ENCODE measurements at regions not wholly inside any gene's neighbourhood (a gene's known extent, or its start where the extent isn't known, plus 50 kb on each side); places are given as distances from the start of the nearest gene placed in this dataset.
"Not testable (repeated sequence)": the region's sequence is repeated elsewhere in the genome, so short reads cannot be mapped to it uniquely, and the experiment has no call there.

DNA sequence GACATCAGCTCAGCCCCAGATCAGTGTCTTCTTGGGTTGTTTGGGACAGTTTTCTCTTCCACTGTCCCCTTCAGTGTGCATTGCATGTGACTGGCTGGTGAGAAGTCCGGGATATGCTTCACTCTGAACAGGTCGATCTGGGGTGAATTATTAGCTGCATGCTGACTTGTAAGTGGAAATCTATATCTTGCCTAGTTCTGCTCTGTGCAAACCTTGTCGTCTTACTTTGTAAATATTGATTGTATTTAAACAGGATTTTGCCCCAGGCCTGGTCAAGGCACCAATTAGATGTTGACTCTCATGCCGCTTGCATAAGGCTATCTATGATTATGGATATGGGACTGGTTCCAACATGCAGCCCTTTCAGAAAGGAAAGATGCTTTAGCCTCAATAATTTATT, 669.7 kb downstream of the TYW1 start:
- FAIRE-seq; H3K27ac ChIP-seq (ENCODE audit: low read depth in 1 of 3, low read length in 2 of 3); DNase-seq: not testable (repeated sequence)

DNA sequence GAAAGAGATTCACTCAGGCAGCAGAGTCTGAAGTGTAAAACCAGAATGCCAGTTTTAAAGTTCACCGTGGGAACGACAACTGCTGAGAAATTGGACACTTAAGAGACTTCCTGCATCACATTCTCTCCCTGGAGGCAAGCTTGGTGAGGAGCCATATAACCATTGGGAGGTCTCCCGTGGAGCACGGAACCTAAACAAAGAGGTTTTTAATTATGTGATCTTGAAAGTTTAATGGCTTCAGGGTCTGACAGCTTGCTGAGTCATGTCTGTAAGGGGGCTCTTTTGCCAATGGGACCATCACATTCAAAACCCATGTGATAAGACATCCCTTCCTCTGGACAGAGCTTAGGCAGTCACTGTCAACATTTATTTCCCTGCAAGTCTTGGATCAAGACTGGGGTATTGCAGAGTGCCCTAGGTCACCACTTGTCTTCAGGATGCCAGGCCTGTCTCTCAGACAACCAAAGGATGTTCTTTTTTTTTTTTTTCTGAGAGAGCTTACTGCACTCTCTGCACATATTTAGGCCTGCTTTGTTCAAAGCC, 674.4 kb downstream of the TYW1 start:
- WGBS, 3 donors = 62 to 77% (median 71%) methylated on average over 4 of the region's 4 CpGs
- Histone ChIP-seq H3K27ac (ENCODE audit: low read depth in 1 of 3, low read length in 2 of 3) (no peak overlapping the region), H3K4me3 (ENCODE audit: low read depth in 1 of 3, low read length in 3 of 3) (no peak overlapping the region), H3K36me3 (ENCODE audit: control insufficient read depth in 3 of 3, insufficient read depth in 2 of 3, low read depth in 1 of 3, low read length in 3 of 3) (no peaks in the 10 kb centered on the region), H3K4me1 (ENCODE audit: control insufficient read depth in 3 of 3, insufficient read depth in 2 of 3, low read depth in 1 of 3, low read length in 2 of 3) (no peaks in the 10 kb centered on the region), H3K9me3 (ENCODE audit: control insufficient read depth in 2 of 2, insufficient read depth in 1 of 2, low read depth in 1 of 2, low read length in 1 of 2) (peaks cover 1 to 8% of the 10 kb centered on the region in 2 donors), H3K27me3 (ENCODE audit: control insufficient read depth in 3 of 3, insufficient read depth in 3 of 3, low read length in 3 of 3) (no peaks in the 10 kb centered on the region)
- DNase-seq (no peak), FAIRE-seq (no peak)

More for the DNA sequence above, 669.7 kb downstream of the TYW1 start:
- WGBS, 3 donors = 28 to 55% (median 33%) methylated on average over 4 of the region's 4 CpGs
- H3K9me3 ChIP-seq (ENCODE audit: control insufficient read depth in 2 of 2, insufficient read depth in 1 of 2, low read depth in 1 of 2, low read length in 1 of 2); H3K36me3 ChIP-seq (ENCODE audit: control insufficient read depth in 3 of 3, insufficient read depth in 2 of 3, low read depth in 1 of 3, low read length in 3 of 3); H3K27me3 ChIP-seq (ENCODE audit: control insufficient read depth in 3 of 3, insufficient read depth in 3 of 3, low read length in 3 of 3); H3K4me1 ChIP-seq (ENCODE audit: control insufficient read depth in 3 of 3, insufficient read depth in 2 of 3, low read depth in 1 of 3, low read length in 2 of 3); H3K4me3 ChIP-seq (ENCODE audit: low read depth in 1 of 3, low read length in 3 of 3): not testable (repeated sequence)

GRCh38 chr7:67673861-67674260, 677.2 kb downstream of the TYW1 start:
- 63 to 70% (median 63%) methylated on average over 3 of the region's 3 CpGs for WGBS, 3 donors
- FAIRE-seq (no peak), DNase-seq (no peak)
- Histone ChIP-seq H3K4me3 (ENCODE audit: low read depth in 1 of 3, low read length in 3 of 3) (no peak overlapping the region), H3K4me1 (ENCODE audit: control insufficient read depth in 3 of 3, insufficient read depth in 2 of 3, low read depth in 1 of 3, low read length in 2 of 3) (no peaks in the 10 kb centered on the region), H3K9me3 (ENCODE audit: control insufficient read depth in 2 of 2, insufficient read depth in 1 of 2, low read depth in 1 of 2, low read length in 1 of 2) (peaks cover 1 to 14% of the 10 kb centered on the region in 2 donors), H3K36me3 (ENCODE audit: control insufficient read depth in 3 of 3, insufficient read depth in 2 of 3, low read depth in 1 of 3, low read length in 3 of 3) (no peaks in the 10 kb centered on the region), H3K27ac (ENCODE audit: low read depth in 1 of 3, low read length in 2 of 3) (no peak overlapping the region), H3K27me3 (ENCODE audit: control insufficient read depth in 3 of 3, insufficient read depth in 3 of 3, low read length in 3 of 3) (no peaks in the 10 kb centered on the region)

- not testable (repeated sequence) for H3K36me3 ChIP-seq (ENCODE audit: control insufficient read depth in 3 of 3, insufficient read depth in 2 of 3, low read depth in 1 of 3, low read length in 3 of 3); DNase-seq; H3K4me3 ChIP-seq (ENCODE audit: low read depth in 1 of 3, low read length in 3 of 3); H3K27ac ChIP-seq (ENCODE audit: low read depth in 1 of 3, low read length in 2 of 3); H3K4me1 ChIP-seq (ENCODE audit: control insufficient read depth in 3 of 3, insufficient read depth in 2 of 3, low read depth in 1 of 3, low read length in 2 of 3); H3K27me3 ChIP-seq (ENCODE audit: control insufficient read depth in 3 of 3, insufficient read depth in 3 of 3, low read length in 3 of 3); FAIRE-seq
- 73 to 90% (median 79%) methylated on average over 5 of the region's 5 CpGs for WGBS, 3 donors
- peaks cover 1 to 14% of the 10 kb centered on the region in 2 donors for H3K9me3 ChIP-seq (ENCODE audit: control insufficient read depth in 2 of 2, insufficient read depth in 1 of 2, low read depth in 1 of 2, low read length in 1 of 2)
These were observed 678.2 kb downstream of the TYW1 start for GRCh38 chr7:67674862-67675261.

DNA sequence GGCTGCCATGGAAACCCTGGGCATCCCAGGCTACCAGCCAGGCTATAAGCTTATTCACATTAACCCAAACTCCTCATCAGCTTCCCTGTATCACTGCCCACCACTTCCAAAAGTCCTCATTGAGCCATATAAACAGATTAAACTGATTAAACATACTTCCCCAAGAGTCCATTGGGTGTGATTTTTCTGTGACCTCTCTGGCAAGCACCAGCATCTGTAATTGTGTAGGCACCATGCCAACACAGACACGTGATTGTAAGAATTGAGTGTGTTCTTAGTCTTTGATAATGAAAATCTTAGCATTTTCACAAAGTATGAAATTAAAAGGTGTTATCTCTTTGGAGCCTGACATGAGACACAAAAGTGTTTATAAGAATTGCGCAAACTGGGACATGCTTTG, 679.3 kb downstream of the TYW1 start:
- H3K27ac ChIP-seq (ENCODE audit: low read depth in 1 of 3, low read length in 2 of 3) = no peak overlapping the region
- 50 to 68% (median 64%) methylated on average over 2 of the region's 2 CpGs for WGBS, 3 donors
- no peaks in the 10 kb centered on the region for H3K4me1 ChIP-seq (ENCODE audit: control insufficient read depth in 3 of 3, insufficient read depth in 2 of 3, low read depth in 1 of 3, low read length in 2 of 3)
- no peak for FAIRE-seq
- peaks cover 1 to 14% of the 10 kb centered on the region in 2 donors for H3K9me3 ChIP-seq (ENCODE audit: control insufficient read depth in 2 of 2, insufficient read depth in 1 of 2, low read depth in 1 of 2, low read length in 1 of 2)
- H3K27me3 ChIP-seq (ENCODE audit: control insufficient read depth in 3 of 3, insufficient read depth in 3 of 3, low read length in 3 of 3) = no peaks in the 10 kb centered on the region
- no peak overlapping the region for H3K4me3 ChIP-seq (ENCODE audit: low read depth in 1 of 3, low read length in 3 of 3)
- no peak for DNase-seq
- H3K36me3 ChIP-seq (ENCODE audit: control insufficient read depth in 3 of 3, insufficient read depth in 2 of 3, low read depth in 1 of 3, low read length in 3 of 3) = no peaks in the 10 kb centered on the region

DNA sequence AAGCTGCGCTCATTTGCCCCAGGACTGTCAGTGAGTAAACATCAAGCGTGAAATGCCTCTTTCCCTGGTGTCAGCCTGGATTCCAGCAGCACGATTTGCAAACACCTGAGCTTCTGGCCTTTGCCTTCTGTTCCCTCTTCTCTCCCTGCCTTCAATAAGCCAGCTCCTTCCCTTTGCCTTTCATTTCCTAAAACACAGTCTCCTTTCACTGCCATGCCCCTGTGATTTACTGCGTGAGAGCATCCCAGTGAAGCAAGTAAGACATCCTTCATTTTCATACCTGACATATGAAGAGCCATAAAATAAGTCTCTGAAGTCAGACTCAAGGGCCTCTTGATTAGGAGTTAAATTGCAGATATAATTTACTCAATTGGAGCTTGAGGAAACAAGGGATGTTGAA, 681.8 kb downstream of the TYW1 start:
- Histone ChIP-seq H3K4me3 (ENCODE audit: low read depth in 1 of 3, low read length in 3 of 3) (no peak overlapping the region), H3K27me3 (ENCODE audit: control insufficient read depth in 3 of 3, insufficient read depth in 3 of 3, low read length in 3 of 3) (no peaks in the 10 kb centered on the region), H3K27ac (ENCODE audit: low read depth in 1 of 3, low read length in 2 of 3) (no peak overlapping the region), H3K36me3 (ENCODE audit: control insufficient read depth in 3 of 3, insufficient read depth in 2 of 3, low read depth in 1 of 3, low read length in 3 of 3) (no peaks in the 10 kb centered on the region), H3K9me3 (ENCODE audit: control insufficient read depth in 2 of 2, insufficient read depth in 1 of 2, low read depth in 1 of 2, low read length in 1 of 2) (peaks cover 1 to 10% of the 10 kb centered on the region in 2 donors), H3K4me1 (ENCODE audit: control insufficient read depth in 3 of 3, insufficient read depth in 2 of 3, low read depth in 1 of 3, low read length in 2 of 3) (no peaks in the 10 kb centered on the region)
- no peak for FAIRE-seq
- DNase-seq = no peak
- WGBS, 3 donors = 41 to 59% (median 41%) methylated on average over 4 of the region's 4 CpGs

GRCh38 chr7:67683628-67684027, 687.0 kb downstream of the TYW1 start:
- Histone ChIP-seq H3K27me3 (ENCODE audit: control insufficient read depth in 3 of 3, insufficient read depth in 3 of 3, low read length in 3 of 3) (no peaks in the 10 kb centered on the region), H3K27ac (ENCODE audit: low read depth in 1 of 3, low read length in 2 of 3) (no peak overlapping the region), H3K36me3 (ENCODE audit: control insufficient read depth in 3 of 3, insufficient read depth in 2 of 3, low read depth in 1 of 3, low read length in 3 of 3) (no peaks in the 10 kb centered on the region), H3K9me3 (ENCODE audit: control insufficient read depth in 2 of 2, insufficient read depth in 1 of 2, low read depth in 1 of 2, low read length in 1 of 2) (no peaks in the 10 kb centered on the region), H3K4me3 (ENCODE audit: low read depth in 1 of 3, low read length in 3 of 3) (no peak overlapping the region), H3K4me1 (ENCODE audit: control insufficient read depth in 3 of 3, insufficient read depth in 2 of 3, low read depth in 1 of 3, low read length in 2 of 3) (no peaks in the 10 kb centered on the region)
- WGBS, 3 donors = 76 to 96% (median 88%) methylated on average over 4 of the region's 4 CpGs
- FAIRE-seq (no peak), DNase-seq (no peak)

DNA sequence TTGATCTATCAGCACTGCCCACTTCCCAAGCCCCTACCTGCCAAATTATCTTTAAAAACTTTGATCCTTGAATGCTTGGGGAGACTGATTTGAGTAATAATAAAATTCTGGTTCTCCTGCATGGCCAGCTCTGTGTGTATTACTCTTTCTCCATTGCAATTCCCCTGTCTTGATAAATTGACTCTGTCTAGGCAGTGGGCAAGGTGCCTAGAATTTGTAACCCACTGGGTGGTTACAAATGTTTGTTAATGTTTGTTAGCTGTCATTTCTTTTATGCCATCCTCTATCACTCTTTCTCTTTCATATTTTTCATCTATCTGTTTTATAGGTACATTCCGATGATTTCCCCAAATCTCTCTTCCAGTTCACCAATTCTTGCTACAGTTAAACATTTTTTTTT, 694.1 kb downstream of the TYW1 start:
- FAIRE-seq = no peak
- no peaks in the 10 kb centered on the region for H3K27me3 ChIP-seq (ENCODE audit: control insufficient read depth in 3 of 3, insufficient read depth in 3 of 3, low read length in 3 of 3)
- no peak overlapping the region for H3K4me3 ChIP-seq (ENCODE audit: low read depth in 1 of 3, low read length in 3 of 3)
- DNase-seq = no peak
- WGBS, 3 donors = 88 to 93% (median 92%) methylated on average over 1 of the region's 1 CpG
- no peaks in the 10 kb centered on the region for H3K4me1 ChIP-seq (ENCODE audit: control insufficient read depth in 3 of 3, insufficient read depth in 2 of 3, low read depth in 1 of 3, low read length in 2 of 3)
- no peaks in the 10 kb centered on the region for H3K9me3 ChIP-seq (ENCODE audit: control insufficient read depth in 2 of 2, insufficient read depth in 1 of 2, low read depth in 1 of 2, low read length in 1 of 2)
- no peaks in the 10 kb centered on the region for H3K36me3 ChIP-seq (ENCODE audit: control insufficient read depth in 3 of 3, insufficient read depth in 2 of 3, low read depth in 1 of 3, low read length in 3 of 3)
- H3K27ac ChIP-seq (ENCODE audit: low read depth in 1 of 3, low read length in 2 of 3) = no peak overlapping the region

GRCh38 chr7:67692425-67692824, 695.8 kb downstream of the TYW1 start:
- FAIRE-seq (no peak), DNase-seq (no peak)
- H3K27ac ChIP-seq (ENCODE audit: low read depth in 1 of 3, low read length in 2 of 3) = no peak overlapping the region
- no peaks in the 10 kb centered on the region for H3K4me1 ChIP-seq (ENCODE audit: control insufficient read depth in 3 of 3, insufficient read depth in 2 of 3, low read depth in 1 of 3, low read length in 2 of 3)
- H3K27me3 ChIP-seq (ENCODE audit: control insufficient read depth in 3 of 3, insufficient read depth in 3 of 3, low read length in 3 of 3) = no peaks in the 10 kb centered on the region
- WGBS, 3 donors = 39 to 50% (median 42%) methylated on average over 4 of the region's 4 CpGs
- no peak overlapping the region for H3K4me3 ChIP-seq (ENCODE audit: low read depth in 1 of 3, low read length in 3 of 3)
- no peaks in the 10 kb centered on the region for H3K9me3 ChIP-seq (ENCODE audit: control insufficient read depth in 2 of 2, insufficient read depth in 1 of 2, low read depth in 1 of 2, low read length in 1 of 2)
- H3K36me3 ChIP-seq (ENCODE audit: control insufficient read depth in 3 of 3, insufficient read depth in 2 of 3, low read depth in 1 of 3, low read length in 3 of 3) = no peaks in the 10 kb centered on the region

Data from small intestine (tissue), 7 donors.